MCF 10A (cell line): ENCODE measurements at regions not wholly inside any gene's neighbourhood (a gene's known extent, or its start where the extent isn't known, plus 50 kb on each side); places are given as distances from the start of the nearest gene placed in this dataset.

ENCODE experiments used
- BruUV-seq: library from RNA; stranded (reverse); fragments of 400-500 nt; replicated peaks from 2 replicates; lab custom pipeline; 2021; lab: Mats Ljungman, UMichigan
- CTCF ChIA-PET: fragments of 300-600 bp; sonication (Branson Sonifier 250); formaldehyde crosslinking; extraction: SDS; loops from one replicate; lab custom pipeline; 2021; ENCODE audit warnings: antibody characterized with exemption, inconsistent platforms; lab: Yijun Ruan, JAX
- POLR2A ChIA-PET: fragments of 300-600, 350-650 bp; sonication (Branson Sonifier 250); formaldehyde crosslinking; extraction: SDS; loops from one replicate; lab custom pipeline; 2020; ENCODE audit warnings: antibody characterized with exemption, inconsistent platforms; lab: Yijun Ruan, JAX
- DNase-seq: peaks from one replicate; pipeline ENCODE4 v3.0.0-alpha.2; 2018; ENCODE audit not compliant: unreplicated experiment
- H3K27ac Mint-ChIP-seq: one replicate; pipeline ENCODE4 v1.8.0; 2022; ENCODE audit warnings: mild to moderate bottlenecking, low read depth, mixed read lengths; ENCODE audit not compliant: unreplicated experiment
- H3K27me3 Mint-ChIP-seq: one replicate; pipeline ENCODE4 v1.8.0; 2022; ENCODE audit warnings: mixed read lengths; ENCODE audit not compliant: insufficient read depth, unreplicated experiment
- H3K36me3 Mint-ChIP-seq: one replicate; pipeline ENCODE4 v1.8.0; 2022; ENCODE audit warnings: mild to moderate bottlenecking, moderate library complexity, mixed read lengths; ENCODE audit not compliant: insufficient read depth, unreplicated experiment
- H3K4me1 Mint-ChIP-seq: one replicate; pipeline ENCODE4 v1.8.0; 2022; ENCODE audit warnings: mixed read lengths; ENCODE audit not compliant: insufficient read depth, unreplicated experiment
- H3K4me3 Mint-ChIP-seq: one replicate; pipeline ENCODE4 v1.8.0; 2022; ENCODE audit warnings: mild to moderate bottlenecking, moderate library complexity, mixed read lengths; ENCODE audit not compliant: unreplicated experiment
- H3K9me3 Mint-ChIP-seq: one replicate; pipeline ENCODE4 v1.8.0; 2022; ENCODE audit warnings: mixed read lengths; ENCODE audit not compliant: unreplicated experiment
- CTCF ChIP-seq: fragments of 200-600 bp; IDR thresholded peaks from one replicate; pipeline ENCODE4 v1.8.0; 2022; ENCODE audit warnings: antibody characterized with exemption, mild to moderate bottlenecking; ENCODE audit not compliant: unreplicated experiment
- intact Hi-C: fragments of 100-400 bp; cut with micrococcal nuclease; formaldehyde crosslinking; loops from 2 replicates; pipeline ENCODE4 v1.14.1; 2022

DNA sequence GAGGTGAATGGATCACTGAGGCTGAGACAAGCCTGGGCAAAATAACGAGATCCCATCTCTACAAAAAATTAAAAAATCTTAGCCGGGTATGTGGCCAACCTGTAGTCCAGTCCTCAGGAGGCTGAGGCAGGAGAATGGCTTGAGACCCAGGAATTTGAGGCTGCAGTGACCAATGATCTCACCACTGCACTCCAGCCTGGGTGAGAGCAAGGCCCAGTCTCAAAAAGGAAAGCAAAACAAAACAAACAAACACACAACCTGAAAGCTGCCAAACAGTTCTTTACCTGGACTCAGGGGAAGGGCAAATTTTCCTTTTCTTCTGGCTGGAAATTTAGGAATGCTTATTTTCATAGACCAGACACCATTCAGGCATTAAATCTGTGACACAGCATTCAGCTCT lies 163.1 kb upstream of the FAT1 start:
- Mint-ChIP-seq H3K27me3 (no peaks in the 10 kb centered on the region), H3K4me3 (no peak overlapping the region), H3K9me3 (peaks cover 5% of the 10 kb centered on the region), H3K4me1 (peaks cover 11% of the 10 kb centered on the region), H3K27ac (peak overlapping the region; percentile 31), H3K36me3 (no peaks in the 10 kb centered on the region)
- no peak for DNase-seq
- intact Hi-C loops: no loop called here
- TF ChIP-seq CTCF: no peak
- ChIA-PET POLR2A (no interaction called here), CTCF (interaction anchor here (0.6 to 0.8 kb wide), 4 partner anchors 11 to 1602 kb away, joined by 3 read pairs; no protein-coding TSS in a partner anchor)
- no TSS peak for BruUV-seq

GRCh38 chr4:186887291-186887700 lies 163.6 kb upstream of the FAT1 start:
- H3K27me3 Mint-ChIP-seq: no peaks in the 10 kb centered on the region
- peaks cover 5% of the 10 kb centered on the region for H3K9me3 Mint-ChIP-seq
- TF ChIP-seq CTCF: no peak
- H3K27ac Mint-ChIP-seq: peak overlapping the region; percentile 31
- ChIA-PET CTCF (interaction anchor here (0.6 to 0.8 kb wide), 3 partner anchors 11 to 1602 kb away, joined by 3 read pairs; no protein-coding TSS in a partner anchor), POLR2A (interaction anchor here (0.6 kb wide), 1 partner anchor 221 kb away, joined by 3 read pairs; no protein-coding TSS in a partner anchor)
- no peak overlapping the region for H3K4me3 Mint-ChIP-seq
- peaks cover 11% of the 10 kb centered on the region for H3K4me1 Mint-ChIP-seq
- no peaks in the 10 kb centered on the region for H3K36me3 Mint-ChIP-seq
- BruUV-seq: no TSS peak
- peak; percentile 18 for DNase-seq
- intact Hi-C loops: no loop called here

DNA sequence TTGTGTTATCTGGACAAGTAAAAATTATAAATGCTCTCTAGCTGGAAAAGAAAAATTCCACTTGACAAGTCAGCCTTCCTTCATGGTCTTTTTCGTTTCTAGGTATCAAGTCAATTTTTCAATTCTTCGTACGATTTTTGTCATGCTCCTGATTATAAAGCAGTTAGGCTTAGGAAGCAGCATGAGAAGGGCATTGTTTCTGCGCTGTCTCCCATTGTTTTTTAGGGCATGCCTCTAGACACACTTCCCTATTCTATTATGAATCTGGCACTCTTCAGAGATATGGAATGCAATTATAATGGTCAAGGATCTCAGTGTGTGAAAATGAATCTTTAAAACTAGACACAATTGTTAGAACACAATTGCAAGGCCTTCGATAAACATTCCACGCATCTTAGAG lies 164.1 kb upstream of the FAT1 start:
- Mint-ChIP-seq H3K4me1 (peaks cover 11% of the 10 kb centered on the region), H3K27me3 (no peaks in the 10 kb centered on the region), H3K9me3 (peaks cover 5% of the 10 kb centered on the region), H3K36me3 (no peaks in the 10 kb centered on the region), H3K4me3 (no peak overlapping the region), H3K27ac (peak overlapping the region; percentile 31)
- DNase-seq: no peak
- BruUV-seq: no TSS peak
- intact Hi-C loops: no loop called here
- POLR2A ChIA-PET: interaction anchor here (0.6 kb wide), 2 partner anchors 15 to 221 kb away, joined by 3 read pairs; no protein-coding TSS in a partner anchor
- CTCF ChIA-PET: no interaction called here
- TF ChIP-seq CTCF: no peak

GRCh38 chr4:186889876-186890643 lies 166.4 kb upstream of the FAT1 start:
- CTCF ChIA-PET: interaction anchor here (0.6 to 0.7 kb wide), 3 partner anchors 12 to 218 kb away, joined by 3 read pairs; no protein-coding TSS in a partner anchor
- no peak for TF ChIP-seq CTCF
- H3K27me3 Mint-ChIP-seq: no peaks in the 10 kb centered on the region
- intact Hi-C loops: no loop called here
- H3K9me3 Mint-ChIP-seq: peaks cover 5% of the 10 kb centered on the region
- no peak overlapping the region for H3K27ac Mint-ChIP-seq
- H3K4me1 Mint-ChIP-seq: peaks cover 11% of the 10 kb centered on the region
- BruUV-seq: no TSS peak
- DNase-seq: no peak
- POLR2A ChIA-PET: interaction anchor here (0.6 kb wide), 1 partner anchor 1360 kb away, joined by 5 read pairs; no protein-coding TSS in a partner anchor
- H3K4me3 Mint-ChIP-seq: no peak overlapping the region
- H3K36me3 Mint-ChIP-seq: no peaks in the 10 kb centered on the region
